ENCODE measurements at regions not wholly inside any gene's neighbourhood (a gene's known extent, or its start where the extent isn't known, plus 50 kb on each side); places are given as distances from the start of the nearest gene placed in this dataset.
"Not testable (repeated sequence)": the region's sequence is repeated elsewhere in the genome, so short reads cannot be mapped to it uniquely, and the experiment has no call there.

DNA sequence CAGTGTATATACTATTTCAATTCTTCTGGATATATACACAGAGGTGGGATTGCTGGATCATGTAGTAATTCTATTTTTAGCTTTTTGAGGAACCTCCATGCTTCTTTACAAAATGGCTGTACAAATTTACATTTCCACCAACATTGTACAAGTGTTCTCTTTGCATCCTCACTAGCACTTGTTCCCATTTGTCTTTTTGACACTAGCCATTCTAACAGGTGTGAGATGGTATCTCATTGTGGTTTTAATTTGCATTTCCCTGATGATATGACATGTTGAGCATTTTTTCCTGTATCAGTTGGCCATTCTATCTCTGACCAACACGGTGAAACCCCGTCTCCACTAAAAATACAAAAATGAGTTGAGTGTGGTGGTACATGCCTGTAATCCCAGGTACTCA lies 68.1 kb upstream of the PMEPA1 start:
- DNase-seq, result no peak

DNA sequence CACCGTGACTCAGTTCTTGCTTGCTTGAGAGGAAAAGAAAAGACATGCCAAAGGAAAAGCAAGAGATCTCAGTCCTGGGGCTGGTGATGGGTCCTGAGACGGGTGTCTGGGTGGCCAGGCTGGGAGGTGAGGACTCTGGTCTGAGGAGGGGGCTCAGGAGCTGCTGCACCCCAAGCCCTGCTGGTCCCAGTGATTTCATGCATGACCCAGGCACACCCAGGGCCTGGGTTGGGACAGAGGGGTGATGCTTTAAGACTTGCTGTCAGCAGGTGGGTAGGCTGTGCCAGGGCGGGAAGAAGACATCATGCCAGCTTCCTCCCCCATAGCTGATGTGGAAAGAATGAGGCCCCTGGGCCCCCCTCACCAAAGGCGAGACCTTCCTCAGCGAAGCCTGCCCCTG lies 65.1 kb upstream of the PMEPA1 start:
- DNase-seq, result no peak

DNA sequence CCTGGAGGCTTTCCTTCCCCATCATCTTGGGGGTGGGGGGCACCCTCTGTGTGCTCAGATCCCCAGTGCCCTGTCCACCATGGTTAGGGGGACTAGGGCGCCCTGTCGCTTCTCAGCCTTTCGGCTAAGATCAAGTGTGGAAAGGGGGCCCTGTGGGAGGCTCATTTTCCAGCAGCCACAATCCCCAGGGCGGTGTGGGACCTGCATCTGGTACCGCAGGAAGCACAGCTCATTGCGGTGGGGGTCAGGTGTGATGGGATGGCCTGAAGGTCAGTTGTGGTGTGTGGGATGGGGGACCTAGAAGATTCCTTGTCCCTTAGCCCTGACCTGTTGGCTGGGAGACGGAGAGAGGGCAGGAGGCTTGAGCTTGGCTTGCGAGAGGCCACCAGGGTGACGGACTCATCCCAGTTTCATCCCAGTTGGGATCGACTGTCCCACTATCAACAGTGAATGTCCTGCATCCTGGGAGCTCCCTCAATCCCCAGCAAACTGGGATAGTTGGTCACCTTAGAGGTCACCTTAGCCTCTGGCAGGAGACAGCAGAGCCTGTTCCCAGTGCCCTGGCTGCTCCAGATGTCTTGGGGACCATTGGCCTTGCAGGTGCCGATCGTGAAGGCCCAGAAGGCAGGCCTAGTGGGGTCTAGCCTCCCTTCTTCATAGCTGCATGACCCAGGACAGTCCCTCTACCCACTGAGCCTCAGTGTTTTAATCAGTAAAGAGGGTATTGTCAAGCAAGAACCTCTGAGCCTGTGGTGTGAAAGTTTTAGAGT lies 64.5 kb upstream of the PMEPA1 start:
- DNase-seq, result no peak

DNA sequence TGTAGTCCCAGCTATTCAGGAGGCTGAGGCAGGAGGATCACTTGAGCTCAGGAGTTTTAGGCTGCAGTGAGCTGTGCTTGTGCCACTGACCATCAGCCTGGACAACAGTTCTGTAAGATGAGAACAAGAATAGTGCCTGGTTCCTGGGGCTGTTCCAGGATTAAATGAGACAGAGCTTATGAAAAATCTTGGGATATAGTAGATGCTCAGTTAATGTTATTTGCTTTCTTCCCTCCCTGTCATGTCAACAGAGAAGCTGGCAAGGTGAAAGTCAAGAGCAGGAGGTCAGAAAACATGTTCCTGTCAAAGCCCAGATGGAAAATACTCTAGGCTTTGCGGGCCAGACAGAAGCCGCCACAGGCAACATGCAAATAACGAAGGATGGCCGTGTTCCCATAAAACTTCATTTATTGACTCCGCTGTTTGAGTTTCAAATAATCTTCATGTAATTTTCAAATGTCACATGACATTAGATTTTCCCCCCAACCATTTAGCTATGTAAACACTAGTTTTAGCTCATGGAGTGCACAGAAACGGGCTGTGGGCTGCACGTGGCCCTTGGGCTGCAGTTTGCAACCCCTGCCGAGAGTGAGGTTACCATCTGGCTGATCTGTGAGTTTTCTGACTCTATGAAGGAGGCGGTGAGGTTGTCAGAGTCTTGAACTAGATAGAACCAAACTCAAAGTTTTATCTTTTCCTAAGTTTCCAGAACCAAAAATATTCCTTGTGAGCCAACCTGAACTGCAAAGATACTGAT lies 63.4 kb upstream of the PMEPA1 start:
- no peak for DNase-seq

DNA sequence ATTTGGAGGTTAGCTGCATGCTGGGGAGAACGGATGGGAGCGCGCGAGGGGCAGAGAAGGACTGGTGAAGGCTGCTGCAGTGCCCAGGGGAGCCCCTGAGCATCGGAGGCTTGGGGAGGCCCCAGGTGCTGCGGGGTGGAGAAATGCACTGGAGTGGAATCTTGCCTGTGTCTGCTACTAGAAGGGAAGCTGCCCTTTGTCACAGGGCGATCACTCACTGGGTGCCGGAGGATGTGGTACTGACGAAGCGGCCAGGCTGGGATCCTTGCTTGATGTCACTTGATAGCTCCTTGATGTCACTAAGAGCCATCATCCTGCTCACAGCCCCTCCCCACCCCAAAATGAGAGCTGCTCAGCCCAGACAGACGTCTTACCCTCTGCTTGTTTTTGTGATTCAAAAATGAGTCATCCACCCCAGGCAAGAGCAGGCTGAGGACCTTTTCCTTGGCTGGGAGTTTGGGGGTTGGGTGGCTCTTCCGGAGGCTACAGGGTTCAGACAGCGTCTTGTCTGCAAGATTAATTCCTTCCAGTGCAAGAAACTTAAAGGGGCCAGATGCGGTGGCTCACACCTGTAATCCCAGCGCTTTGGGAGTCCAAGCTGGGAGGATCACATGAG lies 62.6 kb upstream of the PMEPA1 start:
- DNase-seq, result no peak

DNA sequence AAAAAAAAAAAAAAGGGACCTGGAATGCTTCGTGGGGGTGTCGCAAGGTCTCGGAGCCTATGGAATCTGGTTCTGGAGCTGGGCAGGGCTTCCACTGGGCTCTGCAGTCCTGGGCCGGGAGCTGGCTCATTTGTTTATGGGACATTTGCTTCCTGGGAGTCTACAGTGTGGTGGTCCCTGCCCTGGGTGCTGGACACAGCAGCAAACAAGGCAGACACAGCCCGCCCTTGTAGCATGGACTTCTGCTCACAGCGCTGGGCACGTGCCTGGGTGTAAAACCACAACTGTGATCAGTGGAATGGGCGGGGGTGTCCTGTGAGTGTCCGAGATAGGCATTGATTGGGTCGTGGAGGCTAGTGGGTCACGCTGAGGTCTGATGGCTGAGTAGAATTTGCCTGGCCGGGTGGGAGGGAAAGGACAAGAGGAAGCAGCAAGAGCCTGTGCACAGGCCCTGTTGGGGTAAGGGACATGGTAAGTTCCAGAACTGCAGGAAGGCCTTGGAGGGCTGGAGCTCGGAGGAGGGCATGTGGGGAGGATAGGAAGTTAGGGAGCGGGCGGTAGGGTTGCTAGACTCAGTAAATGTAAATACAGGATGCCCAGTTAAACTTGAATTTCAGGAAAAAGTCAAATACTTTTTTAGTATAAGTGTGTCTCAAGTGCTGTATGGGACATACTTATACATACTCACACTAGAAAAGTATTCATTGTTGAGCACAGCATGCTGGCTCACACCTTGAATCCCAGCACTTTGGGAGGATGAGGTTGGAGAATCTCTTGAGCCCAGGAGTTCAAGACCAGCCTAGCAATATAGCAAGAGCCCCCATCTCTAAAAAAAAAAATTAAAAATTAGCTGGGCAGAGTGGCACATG lies 61.3 kb upstream of the PMEPA1 start:
- DNase-seq, result no peak

DNA sequence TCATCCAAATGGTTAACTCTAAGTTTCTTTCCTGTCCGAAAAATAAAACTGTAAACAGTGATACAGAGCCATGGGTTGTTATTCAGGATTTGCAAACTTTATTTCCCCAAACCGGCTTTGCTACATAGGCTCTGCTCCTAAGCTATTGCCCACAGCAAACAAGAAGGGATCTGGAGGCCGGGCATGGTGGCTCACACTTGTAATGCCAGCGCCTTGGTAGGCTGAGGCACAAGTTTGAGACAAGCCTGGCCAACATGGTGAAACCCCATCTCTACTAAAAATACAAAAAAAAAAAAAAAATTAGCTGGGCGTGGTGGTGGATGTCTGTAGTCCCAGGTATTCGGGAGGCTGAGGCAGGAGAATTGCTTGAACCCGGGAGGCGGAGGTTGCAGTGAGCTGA lies 60.6 kb upstream of the PMEPA1 start:
- DNase-seq, result not testable (repeated sequence)

DNA sequence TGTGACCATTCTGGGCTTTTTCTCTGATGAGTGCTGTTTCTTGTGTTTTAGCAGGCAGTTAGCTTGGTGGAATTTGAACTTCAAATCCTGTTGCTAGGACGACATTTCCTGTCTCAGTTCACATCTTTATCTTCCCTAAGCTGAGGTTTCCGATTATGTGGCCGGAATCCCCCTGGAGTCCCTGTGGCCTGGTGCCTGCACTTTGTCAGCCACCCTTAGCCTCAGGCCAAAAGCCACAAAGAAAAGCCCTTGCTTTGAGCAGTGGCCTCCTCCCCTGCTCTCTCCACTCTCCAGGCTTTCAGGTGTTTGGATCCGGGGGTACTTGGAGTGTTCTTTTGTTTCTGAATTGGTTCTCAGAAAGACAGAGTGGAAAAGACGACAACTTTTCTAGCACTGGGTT lies 59.9 kb upstream of the PMEPA1 start:
- DNase-seq, result no peak

DNA sequence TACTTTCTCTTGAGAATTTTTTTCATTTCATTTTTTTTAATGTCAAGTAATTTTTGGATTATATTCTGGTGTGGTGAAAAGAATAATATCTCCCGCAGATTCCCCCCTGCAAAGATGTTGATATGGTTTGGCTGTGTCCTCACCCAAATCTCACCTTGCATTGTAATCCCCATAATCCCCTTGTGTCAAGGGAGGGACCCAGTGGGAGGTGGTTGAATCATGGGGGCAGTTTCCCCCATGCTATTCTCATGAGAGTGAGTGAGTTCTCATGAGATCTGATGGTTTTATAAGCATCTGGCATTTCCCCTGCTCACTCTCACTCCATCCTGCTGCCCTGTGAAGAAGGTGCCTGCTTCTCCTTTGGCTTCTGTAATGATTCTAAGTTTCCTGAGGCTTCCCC lies 58.7 kb upstream of the PMEPA1 start:
- DNase-seq, result no peak

DNA sequence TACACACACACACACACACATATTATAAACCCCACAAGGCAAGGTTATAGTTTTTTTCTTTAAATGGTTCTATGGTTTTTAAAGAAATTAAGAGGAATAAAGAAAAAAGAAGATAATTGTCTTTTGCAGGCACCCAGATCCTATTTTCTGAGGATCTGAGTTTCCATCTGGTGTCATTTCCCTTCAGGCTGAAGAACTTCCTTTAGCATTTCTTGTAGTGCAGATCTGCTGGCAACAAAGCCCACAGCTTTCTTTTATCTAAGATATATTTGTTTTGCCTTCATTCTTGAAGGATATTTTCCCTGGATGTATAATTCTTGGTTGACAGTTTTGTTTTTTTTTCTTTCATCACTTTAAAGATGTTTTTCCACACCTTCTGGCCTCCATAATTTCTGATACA lies 57.6 kb upstream of the PMEPA1 start:
- DNase-seq, result no peak

DNA sequence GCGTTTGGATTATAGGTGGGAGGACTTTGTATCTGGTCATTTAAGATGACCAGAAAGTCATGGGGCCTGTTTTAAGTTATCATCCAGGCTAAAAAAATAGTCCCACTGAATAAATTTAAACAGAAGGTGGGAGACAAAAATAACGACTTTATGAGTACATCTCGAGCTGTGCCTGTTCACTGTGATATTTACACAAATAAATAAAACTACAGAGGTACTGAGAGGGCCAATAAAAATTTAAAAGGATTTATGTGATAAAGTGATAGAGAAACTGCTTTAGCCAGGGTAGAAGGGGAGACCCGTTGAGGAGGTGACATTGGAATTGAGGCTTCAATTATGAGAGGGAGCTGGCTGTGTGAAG lies 53.4 kb upstream of the PMEPA1 start:
- no peak for DNase-seq

DNA sequence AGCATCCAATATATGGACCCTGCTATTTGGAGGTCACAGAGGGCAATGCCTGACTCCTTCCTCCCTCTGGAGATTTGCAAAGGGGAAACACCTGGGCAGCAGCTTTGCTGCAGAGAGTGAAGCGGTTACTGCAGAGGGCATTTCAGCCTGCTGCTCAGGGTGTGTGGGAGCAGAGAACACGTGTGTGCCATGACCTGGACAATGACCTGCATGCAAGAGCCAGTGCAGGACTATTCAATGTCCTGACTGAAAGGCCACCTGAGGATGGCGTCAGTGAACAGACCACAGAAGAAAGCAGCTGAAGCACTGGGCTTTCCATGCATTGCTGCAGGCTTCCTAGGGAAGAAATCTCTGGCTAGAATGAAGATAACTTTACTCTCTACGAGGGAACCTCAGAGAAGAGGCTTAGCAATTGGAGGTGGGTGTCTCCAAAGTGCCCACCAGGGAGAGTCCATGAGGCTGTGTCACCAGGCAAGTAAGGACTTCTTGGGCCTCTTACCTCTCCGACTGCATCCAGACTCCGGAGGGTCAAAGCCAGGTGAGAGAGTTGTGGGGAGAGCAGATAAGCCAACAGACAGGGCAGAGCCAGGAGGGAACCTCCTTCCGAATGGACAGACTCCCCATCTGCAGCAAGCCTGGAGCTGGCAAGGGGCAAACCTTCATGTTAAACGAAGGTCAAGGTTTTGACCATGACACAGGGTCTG lies 52.9 kb upstream of the PMEPA1 start:
- DNase-seq, result no peak

DNA sequence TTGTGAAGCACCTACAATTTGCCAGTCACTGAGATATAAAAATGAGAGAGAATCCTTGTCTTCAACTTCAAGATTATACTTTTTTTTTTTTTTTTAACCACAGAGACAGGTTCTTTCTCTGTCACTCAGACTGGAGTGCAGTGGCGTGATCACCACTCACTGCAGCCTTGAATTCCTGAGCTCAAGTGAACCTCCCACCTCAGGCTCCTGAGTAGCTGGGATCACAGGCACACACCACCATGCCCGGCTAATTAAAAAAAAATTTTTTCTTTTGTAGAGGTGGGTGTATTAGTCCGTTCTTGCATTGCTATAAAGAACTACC lies 51.6 kb upstream of the PMEPA1 start:
- DNase-seq, result no peak

DNA sequence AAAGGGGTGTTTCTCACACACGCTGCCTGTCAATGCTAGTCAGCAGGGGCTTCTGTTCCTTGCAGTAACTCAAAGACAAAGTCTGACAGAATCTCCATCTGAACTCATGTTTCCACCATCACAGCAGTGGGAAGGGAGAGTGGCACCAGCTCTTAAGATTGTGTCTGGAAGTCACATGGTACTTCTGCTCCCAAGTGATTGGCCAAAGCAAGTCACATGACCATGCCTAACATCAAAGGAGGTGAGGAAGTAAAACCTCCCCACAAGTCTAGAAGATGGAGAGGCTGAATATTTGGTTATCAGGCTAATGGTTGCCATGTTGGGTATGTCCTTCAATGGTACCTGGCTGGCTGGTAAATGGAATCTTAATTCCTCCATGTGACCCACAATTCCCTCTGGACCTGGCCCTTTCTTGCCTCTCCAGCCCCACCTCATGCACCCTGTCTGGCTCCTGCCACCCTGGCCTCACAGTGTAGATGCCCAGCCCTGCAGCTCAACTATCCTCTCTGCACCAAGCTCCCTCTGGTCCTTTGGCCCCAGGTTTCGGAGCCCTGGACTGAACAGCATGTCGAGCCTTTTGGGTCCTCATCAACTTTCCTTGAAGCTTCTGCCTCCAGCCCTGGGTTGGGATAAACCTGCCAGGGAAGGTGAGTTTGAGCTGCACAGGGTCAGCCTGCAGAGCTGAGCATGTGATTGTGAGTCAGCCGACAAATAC lies 51.0 kb upstream of the PMEPA1 start:
- no peak for DNase-seq

DNA sequence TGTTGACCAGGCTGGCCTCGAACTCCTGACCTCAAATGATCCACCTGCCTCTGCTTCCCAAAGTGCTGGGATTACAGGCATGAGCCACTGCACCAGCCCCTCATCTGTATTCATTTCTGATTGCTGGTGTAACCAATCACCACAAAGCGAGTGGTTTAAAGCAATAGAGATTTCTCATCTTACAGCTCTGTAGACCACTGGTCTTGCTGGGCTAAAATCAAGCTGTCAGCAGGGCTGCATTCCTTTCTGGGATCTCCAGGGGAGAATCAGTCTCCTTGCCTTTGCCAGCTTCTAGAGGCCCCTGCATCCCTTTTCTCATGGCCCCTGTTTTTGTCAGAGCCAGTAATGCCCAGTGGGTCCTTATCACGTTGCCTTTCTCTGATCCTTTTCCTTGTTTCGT lies 49.9 kb upstream of the PMEPA1 start:
- no peak for DNase-seq
